Non-pigmented ciliary epithelial cell (primary cell): ENCODE measurements at regions not wholly inside any gene's neighbourhood (a gene's known extent, or its start where the extent isn't known, plus 50 kb on each side); places are given as distances from the start of the nearest gene placed in this dataset.
"Not testable (repeated sequence)": the region's sequence is repeated elsewhere in the genome, so short reads cannot be mapped to it uniquely, and the experiment has no call there.

Experiments used
- DNase-seq: peaks from one replicate; pipeline ENCODE4 v3.0.0-alpha.2; 2010; ENCODE audit warnings: low read depth

DNA sequence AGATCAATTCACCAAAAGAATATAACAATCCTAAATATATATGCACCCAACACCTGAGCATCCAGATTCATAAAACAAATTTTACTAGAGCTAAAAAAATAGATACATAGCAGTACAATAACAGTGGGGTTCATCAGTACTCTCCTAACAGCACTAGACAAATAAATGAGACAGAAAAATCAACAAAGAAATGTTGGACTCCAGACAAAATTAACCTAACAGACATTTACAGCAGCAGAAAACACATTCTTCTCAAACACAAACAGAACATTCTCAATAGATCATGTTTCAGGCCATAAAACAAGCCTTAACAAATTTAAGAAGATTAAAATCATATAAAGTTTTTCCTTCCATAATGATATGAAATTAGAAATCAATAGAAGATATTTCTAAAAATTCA lies 124.8 kb upstream of the NECTIN3 start:
- DNase-seq: no peak

DNA sequence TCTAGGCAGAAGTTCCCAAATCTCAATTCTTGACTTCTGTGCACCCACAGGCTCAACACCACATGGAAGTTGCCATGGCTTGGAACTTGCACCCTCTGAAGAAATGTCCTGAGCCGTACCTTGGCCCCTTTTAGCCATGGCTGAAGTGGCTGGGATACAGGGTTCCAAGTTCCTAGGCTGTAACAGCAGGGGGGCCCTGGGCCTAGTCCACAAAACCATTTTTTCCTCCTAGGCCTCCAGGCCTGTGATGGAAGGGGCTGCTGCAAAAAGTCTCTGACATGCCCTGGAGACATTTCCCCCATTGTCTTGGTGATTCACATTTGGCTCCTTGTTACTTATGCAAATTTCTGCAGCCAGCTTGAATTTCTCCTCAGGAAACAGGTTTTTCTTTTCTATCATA lies 122.4 kb upstream of the NECTIN3 start:
- not testable (repeated sequence) for DNase-seq

DNA sequence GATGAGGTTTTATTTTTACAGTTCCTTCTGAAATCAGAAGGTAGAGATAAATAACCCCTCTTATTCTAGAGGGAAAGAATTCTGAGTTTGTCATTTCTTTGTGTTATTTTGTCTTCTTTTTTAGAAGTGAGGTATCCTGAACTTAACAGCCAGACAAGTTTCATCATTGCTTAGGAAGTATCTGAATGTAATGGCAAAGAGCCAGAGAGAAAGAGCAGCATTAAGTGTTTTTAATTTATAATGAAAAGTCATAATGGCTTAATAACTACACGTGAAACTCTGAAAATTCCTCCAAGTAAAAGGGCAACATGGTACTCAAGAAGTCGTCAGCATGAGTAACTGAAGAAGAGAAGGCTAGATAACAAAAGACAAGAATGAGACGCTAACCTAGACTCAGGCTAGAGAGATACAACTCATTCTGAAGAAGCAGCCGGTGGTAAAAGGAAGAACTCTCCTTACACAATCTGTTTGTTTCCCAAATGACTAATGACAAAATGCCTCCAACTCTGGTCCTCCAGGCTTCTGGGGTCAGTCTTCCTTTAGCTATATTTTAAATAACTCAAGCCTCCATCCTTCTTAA lies 116.2 kb upstream of the NECTIN3 start:
- DNase-seq: peak; percentile 34

DNA sequence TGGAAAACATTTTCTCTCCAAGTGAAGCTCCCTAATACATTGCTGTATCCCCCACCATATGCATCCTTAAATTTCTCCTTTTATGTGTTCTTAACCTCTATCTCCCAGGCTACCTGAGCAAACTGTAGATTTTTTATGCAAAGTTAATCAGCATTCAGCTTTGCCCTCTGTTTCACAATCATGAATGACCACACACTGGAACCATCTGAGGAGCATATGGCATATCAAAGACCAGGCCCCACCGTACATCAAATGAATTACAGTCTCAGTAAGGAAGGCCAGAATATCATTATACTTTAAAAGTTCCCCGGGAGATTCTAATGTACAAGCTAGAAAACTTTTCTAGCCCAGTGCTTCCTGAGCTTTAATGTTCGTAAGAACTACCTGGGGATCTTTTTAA lies 115.5 kb upstream of the NECTIN3 start:
- no peak for DNase-seq

DNA sequence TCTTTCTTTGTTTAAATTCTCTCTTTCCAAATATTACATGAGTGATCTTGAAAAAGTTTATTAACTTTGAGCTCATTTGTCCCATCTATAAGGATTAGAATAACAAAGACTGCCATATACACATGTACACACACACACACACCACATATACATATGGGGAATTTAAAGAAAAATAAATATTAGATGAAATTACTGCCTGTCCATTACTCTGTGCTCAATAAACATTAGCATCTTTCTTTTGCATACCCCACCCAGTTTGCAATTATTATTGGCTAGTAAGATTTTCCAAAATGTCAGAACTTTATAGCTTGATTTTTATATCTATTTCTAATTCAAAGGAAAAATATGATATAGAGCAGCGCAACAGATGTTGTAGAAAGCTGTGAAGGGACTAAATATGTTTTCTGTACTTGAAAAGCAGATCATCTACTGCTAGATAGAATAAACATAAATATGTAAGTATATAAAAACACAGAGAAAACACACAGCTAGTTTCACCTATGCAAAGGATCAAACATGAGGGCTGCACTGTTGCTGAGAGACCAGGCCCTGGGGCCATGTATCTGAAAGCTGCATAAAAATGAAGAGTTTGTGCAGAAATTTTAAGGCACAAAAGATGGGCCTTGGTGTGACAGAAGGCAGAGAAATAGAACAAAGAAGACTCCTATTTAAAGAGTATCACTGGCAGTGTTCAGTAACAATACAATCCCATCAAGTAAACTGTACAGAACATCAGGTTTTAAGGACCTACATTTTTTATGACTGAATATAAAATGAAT lies 114.2 kb upstream of the NECTIN3 start:
- no peak for DNase-seq

DNA sequence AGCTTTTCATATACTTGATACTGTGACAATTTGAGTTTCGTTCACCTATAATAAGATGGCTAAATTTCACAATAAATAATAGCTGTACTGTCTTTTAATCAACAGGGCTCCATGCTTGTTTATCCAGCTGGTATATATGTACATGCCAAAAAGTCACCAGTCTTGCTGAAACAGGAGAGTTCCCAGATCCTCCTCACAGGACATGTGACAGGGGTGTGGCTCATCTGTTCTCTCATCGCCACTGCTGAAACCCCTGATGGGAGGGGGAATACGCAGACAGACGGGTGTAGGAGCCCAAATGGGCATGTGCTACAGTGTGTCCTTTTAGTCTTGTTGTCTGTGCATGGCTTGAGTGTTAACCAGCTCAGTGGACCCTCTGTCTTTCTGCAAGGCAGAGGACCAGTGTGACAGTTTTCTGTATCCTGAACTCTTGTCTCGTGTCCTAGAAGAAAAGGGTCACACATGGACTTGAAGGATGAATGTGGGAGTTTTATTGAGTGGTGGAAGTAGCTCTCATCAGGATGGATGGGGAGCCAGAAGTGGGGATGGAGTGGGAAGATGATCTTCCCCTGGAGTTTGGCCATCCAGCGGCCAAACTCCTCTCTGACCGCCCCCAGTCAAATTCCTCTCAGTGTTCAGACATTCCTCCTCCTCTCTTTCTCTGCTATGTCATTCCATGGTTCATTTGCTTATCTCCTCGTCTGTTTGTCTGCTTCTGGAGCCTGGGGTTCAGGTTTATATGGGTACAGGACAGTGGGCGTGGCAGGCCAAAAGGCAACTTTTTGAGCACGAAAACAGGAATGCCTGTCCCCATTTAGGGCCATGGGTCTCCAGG lies 113.1 kb upstream of the NECTIN3 start:
- no peak for DNase-seq

DNA sequence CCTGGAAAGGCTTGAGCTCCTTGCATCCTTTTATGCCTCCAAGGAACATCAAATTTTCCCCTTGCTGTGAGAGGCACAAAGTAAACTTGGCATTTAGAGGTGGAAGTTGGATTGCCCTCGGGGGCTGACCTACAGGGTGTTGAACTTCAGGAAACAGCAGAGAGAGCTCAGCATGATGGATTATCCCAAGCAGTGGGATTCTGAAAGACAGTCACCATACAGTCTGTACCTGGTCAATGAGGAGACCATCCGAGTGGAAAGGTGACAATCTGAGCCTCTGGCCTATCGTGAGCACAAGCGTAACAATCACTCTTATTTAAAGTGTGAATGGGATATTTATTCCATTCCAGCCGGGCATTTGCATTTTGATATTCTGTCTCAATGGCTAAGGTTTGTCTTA lies 105.6 kb upstream of the NECTIN3 start:
- DNase-seq: no peak

DNA sequence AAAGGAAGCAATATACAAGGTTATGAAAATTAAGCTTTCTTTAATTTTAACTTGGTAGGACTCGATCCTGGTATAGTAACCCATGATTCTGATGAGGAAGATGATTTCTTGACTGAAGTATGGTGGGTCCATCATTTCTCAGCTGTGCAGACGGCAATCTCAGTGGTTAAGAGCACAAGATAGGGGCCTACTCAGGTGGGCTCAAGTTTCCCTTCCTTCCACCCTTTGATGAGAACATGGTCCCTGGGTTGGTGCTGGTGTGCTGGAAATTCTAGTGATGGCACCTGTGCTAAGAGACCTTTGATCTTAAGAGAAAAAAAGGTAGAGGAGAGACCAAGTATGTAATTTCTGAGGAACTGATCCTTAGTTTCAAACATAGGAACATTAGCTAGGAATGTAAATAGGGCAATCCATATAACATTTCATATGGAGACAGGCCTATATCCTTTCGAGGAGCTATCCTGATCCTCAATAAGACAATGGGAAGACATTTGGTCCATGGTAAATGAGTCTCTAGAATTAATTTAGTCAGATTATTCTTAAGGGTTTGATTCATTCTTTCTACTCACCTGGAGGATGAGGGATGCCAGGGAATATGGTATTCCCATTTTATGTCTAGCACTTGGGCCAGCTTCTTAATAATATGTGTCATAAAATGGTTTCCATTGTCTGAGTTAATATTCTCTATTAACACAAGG lies 104.5 kb upstream of the NECTIN3 start:
- no peak for DNase-seq

DNA sequence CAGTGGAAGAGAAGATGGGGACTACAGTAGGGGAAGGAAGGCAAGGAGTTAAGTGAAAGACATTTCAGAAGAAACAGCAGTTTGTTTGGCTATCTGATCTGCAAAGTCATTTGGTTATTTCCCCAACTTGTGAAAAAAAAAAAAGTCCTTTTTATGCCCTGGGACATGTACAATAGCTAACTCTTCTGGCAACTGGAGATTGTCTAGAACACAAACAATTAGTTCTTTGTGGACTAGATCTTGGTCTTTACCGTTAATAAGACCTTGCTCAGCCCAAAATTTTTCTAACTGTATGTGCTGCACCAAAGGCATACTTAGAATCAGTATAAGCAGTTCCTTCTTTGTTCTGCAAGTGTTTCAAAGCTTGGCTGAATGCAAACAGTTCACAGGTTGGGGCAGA lies 103.5 kb upstream of the NECTIN3 start:
- DNase-seq: no peak

DNA sequence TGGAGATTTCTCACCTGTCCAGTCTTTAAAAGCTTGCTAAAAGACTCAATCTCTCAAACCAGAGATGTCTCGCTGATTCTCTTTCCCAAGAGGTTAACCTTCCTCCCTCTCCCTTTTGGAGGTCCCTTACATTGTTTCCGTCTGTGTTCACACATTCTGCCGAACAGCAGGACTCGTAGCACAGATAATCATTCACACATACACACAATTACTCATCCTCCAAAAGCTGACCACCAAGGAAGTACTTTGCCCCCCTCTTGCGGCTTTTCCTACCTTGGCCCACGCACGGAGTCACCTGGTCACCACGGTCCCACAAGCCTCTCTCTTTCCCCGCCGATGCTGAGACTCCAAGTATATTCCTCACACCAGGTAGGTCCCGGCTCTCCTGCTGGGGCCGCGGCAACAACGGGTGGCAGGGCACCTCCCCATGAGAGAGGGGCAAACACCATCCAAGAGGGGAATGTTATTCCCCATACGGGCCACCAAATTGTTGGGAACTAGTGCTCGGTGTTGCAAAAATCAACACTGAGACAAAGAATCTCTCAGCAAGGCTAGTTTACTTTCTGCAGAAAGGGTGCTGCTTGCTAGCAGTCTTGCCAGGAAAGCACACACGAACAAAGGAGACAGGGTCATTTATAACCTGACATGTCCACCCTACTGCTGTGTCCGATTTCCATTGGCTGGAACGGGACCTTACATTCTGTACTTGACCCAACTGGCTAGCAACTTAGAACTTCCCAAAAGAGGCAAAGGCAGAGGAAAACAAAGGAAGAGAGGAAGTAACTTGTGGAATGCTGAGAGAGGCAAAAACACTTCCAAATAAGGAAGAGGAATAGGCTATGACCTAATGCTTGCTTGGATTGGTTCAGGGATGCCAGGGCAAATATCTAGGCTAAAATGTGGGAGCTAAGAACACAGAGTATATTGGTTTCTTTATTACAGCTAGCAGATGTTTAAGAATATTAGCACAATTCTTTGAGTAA lies 102.1 kb upstream of the NECTIN3 start:
- no peak for DNase-seq

DNA sequence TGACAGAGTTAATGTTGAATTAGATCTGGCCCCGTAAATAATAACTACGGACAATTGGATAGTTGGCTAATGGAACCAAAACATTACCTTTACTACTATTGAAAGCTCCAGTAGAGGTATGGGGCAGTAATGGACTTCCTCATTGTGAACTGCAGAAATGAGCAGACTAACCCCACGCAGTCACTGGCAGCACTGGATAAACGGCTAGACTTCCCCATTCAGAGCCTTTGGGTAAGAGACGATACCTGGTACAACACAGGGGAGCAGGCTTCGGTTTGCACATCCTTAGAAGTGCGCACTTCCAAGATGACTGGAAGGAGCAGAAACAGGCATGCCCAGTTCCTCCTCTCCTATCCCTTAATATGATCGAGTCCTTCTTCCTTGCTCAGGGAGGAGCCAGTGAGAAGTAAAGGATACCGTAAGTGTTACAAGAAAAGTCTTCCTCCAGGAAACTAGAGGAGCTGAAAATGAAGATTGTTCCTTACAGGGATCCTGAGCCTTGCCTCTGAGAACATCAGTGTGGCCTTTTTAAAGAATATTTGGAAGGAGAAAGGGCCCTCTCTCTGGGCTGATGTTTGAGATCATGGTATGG lies 100.5 kb upstream of the NECTIN3 start:
- no peak for DNase-seq

DNA sequence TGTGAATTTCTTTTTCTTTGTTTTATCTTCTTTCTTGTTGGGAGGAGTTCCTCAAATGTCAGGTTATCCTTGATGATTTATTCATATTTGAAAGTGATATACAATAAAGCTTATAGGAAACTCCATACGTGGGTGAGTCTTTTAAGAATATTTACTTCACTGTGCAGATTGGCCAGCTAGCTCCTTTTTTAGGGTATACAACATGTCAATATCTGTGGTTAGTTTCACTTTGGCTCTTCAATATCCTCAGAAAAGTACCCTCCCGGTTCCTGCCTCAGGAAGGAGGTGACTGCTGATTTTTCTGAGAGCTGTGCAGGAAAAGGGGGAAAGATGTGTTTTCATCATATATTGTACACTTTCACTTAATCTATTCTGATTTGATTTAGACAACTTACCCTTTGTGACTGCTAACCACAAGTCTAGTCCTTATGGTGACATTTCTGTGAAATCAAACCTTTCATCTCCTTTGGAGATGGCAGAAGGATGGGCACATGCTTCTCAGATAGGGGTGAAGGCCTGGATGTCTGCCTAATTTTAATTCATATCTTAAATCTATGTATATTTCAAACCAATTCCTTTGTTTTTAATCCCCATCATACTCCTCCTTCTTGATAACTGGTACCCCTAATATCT lies 98.2 kb upstream of the NECTIN3 start:
- no peak for DNase-seq

DNA sequence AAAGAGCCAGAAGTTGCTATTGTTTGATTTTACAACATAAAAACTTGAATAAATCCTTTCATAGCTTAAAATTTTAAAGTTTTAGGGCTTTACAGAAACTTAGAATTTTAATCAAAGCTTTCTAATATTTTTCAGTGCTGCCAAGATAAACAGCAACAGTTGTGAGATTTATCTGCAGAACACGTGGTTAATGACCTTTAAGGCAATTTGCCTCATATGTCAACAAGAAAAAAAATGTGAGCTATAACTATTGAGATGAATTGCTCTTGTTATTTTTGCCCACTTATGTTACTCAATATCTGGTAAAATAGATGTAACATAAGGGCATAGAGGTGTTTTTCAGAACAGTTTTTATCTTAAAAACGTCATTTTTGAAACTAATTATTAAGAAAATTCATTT lies 96.7 kb upstream of the NECTIN3 start:
- DNase-seq: no peak

DNA sequence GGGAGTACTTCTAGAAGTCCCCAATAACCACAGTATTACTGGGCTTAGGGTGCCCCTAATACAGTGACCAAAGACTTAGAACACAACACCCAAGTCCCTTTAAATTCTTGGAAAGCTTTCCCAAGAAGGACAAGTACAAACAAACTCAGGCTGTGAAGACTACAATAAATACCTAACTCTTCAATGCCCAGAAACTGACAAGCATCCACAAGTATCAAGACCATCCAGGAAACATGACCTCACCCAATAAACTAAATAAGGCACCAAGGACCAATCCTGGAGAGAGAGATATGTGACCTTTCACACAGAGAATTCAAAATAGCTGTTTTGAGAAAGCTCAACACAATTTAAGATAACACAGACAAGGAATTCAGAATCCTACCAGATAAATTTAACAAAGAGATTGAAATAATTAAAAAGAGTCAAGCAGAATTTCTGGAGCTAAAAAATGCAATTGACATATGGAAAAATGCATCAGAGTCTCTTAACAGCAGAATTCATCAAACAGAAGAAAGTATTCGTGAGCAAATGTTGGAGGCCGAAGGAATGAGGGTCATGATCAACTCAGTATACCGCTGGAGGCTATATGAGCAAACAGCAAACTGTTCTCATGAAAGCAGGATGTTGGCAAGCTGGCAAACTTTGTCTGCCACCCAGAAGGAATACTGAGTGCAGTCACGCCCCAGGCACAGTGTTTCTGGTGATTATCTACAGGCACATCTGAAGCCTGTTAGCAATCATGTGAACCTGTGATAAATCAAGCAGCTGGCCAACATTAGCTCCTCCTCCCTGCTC lies 87.0 kb upstream of the NECTIN3 start:
- no peak for DNase-seq

DNA sequence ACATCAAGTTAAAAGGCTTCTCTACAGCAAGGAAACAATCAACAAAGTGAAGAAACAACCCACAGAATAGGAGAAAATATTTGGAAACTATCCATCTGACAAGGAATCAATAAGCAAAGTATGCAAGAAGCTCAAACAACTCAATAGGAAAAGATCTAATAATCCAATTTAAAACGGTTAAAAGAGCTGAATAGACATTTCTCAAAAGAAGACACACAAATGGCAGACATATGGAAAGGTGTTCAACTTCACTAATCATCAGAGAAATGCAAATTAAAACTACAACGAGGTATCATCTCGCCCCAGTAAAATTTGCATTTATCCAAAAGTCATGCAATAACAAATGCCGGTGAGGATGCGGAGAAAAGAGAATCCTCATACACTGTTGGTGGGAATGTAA lies 82.2 kb upstream of the NECTIN3 start:
- DNase-seq: no peak

DNA sequence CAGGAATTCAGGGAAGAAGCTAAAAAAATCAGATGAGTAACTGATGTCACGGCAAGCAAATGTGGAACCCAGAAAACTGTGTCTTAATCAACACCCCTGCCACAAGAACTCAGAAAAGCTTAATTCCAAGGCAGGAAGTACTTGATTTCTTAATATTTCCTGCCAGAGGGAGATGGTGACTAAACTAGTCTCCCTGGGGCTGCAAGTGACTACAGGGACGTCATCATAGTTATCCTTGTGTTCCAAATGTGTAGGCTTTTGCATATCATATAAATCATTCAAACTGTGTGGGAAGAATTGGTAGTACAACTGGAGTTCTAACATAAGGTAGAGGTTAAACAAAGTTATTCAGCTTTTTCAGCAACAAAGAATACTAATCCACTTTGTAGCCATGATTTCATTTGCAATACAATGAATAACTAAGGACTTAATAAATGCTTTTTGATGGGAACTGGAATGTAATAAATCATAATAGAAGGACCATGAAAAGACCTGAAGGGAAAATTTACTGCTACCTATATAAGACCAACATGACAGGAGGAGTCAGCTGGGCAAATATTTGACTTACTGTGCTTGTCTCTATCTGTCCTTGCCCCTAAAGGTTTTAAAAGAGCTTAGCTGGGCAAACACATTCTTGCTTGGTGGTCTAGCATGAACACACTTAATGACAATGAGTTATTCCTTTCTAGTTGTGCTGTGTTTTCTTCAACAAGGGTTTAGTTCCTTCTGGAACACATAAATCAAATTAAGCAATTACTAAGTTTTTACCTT lies 76.0 kb upstream of the NECTIN3 start:
- peak; percentile 27 for DNase-seq

DNA sequence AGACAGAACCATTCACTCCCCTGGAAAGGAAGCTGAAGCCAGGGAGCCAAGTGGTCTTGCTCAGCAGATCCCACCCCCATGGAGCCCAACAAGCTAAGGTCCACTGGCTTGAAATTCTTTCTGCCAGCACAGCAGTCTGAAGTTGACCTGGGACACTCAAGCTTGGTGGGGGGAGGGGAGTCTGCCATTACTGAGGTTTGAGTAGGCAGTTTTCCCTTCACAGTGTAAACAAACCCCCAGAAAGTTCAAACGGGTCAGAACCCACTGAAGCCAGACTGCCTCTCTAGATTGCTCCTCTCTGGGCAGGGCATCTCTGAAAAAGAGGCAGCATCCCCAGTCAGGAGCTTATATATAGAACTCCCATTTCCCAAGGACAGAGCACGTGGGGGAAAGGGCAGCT lies 72.8 kb upstream of the NECTIN3 start:
- DNase-seq: not testable (repeated sequence)

DNA sequence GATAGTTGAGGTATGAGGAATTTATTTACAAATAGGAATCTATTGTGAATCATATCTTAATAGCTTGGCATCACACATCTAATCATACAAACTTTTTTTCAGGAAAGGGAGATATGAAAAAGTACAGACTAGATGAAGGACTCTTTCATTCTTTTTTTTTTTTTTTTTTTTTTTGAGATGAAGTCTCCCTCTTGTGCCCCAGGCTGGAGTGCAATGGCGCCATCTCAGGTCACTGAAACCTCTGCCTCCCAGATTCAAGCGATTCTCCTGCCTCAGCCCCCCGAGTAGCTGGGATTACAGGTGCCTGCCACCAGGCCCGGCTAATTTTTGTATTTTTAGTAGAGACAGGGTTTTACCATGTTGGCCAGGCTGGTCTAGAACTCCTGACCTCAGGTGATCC lies 65.1 kb upstream of the NECTIN3 start:
- not testable (repeated sequence) for DNase-seq
